Adrenal gland (tissue), 9 donors: ENCODE measurements at regions not wholly inside any gene's neighbourhood (a gene's known extent, or its start where the extent isn't known, plus 50 kb on each side); places are given as distances from the start of the nearest gene placed in this dataset.
A peak's percentile ranks its signal among the peaks of the same experiment; 100 is the strongest.

Source experiments
- DNase-seq, 7 donors: peaks; one replicate each; pipeline ENCODE4 v3.0.0-alpha.2; 2019 to 2020
- H3K27ac ChIP-seq, 5 donors: fragments of 200-600 bp; sonication (generic) in 4 of 5; 1 replicate in 3 of 5; 2 replicates in 2 of 5; pipeline versions ENCODE4 v1.5.1 to v1.8.0; 2016 to 2020; ENCODE audit warnings: mild to moderate bottlenecking in 1 of 5
- H3K27me3 ChIP-seq: fragments of 200-600 bp; 2 replicates; pipeline ENCODE4 v1.8.0; 2021
- H3K36me3 ChIP-seq, 2 donors: fragments of 200-600 bp; replicated peaks in 1 of 2; 1 replicate in 1 of 2; 2 replicates in 1 of 2; pipeline versions ENCODE4 v1.5.1 to v1.8.0; 2018 to 2022
- H3K4me1 ChIP-seq, 2 donors: fragments of 200-600 bp; replicated peaks in 1 of 2; 1 replicate in 1 of 2; 2 replicates in 1 of 2; pipeline versions ENCODE4 v1.5.1 to v1.8.0; 2018 to 2021
- H3K4me3 ChIP-seq, 4 donors: fragments of 200-600 bp; sonication (generic) in 3 of 4; one replicate each; pipeline ENCODE4 v1.5.1; 2016 to 2018
- H3K9me3 ChIP-seq, 3 donors: fragments of 200-600 bp; sonication (generic) in 1 of 3; replicated peaks in 1 of 3; 1 replicate in 2 of 3; 2 replicates in 1 of 3; pipeline versions ENCODE4 v1.5.1 to v1.8.0; 2016 to 2021
- CTCF ChIP-seq, 6 experiments: fragments of 450-650 bp in 4 of 6; fragments of 200-600 bp in 2 of 6; sonication (generic) in 1 of 6; IDR thresholded peaks; 1 replicate in 5 of 6; 2 replicates in 1 of 6; pipeline versions ENCODE4 v1.5.1 to v1.8.0; 2016 to 2021; ENCODE audit warnings: antibody characterized with exemption in 6 of 6, mild to moderate bottlenecking in 2 of 6, moderate library complexity in 1 of 6
- POLR2A ChIP-seq, 2 donors: fragments of 450-650 bp; IDR thresholded peaks; one replicate each; pipeline ENCODE4 v1.6.1; 2017; ENCODE audit warnings: antibody characterized with exemption in 2 of 2, mild to moderate bottlenecking in 2 of 2, moderate library complexity in 1 of 2
- WGBS, 4 donors: extraction: QIAGEN DNeasy Blood & Tissue Kit in 2 of 4; methylation state at CpG; one replicate each; pipeline versions ENCODE4 v1.1.5 to v1.1.7; 2013 to 2017; 5-methylcytosine and 5-hydroxymethylcytosine counted together
- intact Hi-C, 2 donors: fragments of 100-400 bp; cut with DNase I; formaldehyde crosslinking; loops; one replicate each; pipeline versions ENCODE4 v1.14.1 to v1.15.0; 2022 to 2023
- donor health status: healthy with polysubstance abuse.
- donor health status: Bipolar disorder and iron deficiency.
- donor health status: DM: yes; HTN: yes; CAD: no.
- donor health status: DM: no; HTN: no; CAD: no.
- donor health status: DM: no; HTN: no; CAD: no.

GRCh38 chr12:28966046-28966780 lies 182.9 kb upstream of the FAR2 start:
- intact Hi-C loops, result no loop called here
- 50 to 61% (median 51%) methylated on average over 3 of the region's 3 CpGs for WGBS, 4 donors
- Histone ChIP-seq H3K9me3 (no peaks in the 10 kb centered on the region), H3K4me1 (peaks cover 4 to 5% of the 10 kb centered on the region in 2 donors), H3K27me3 (no peaks in the 10 kb centered on the region), H3K27ac (no peak overlapping the region), H3K4me3 (no peak overlapping the region), H3K36me3 (no peaks in the 10 kb centered on the region)
- DNase-seq, result peak in 4 of 7 donors; percentile 13 to 54 (median 15)
- no peak for TF ChIP-seq POLR2A (IDR thresholded peaks at IDR 0.05)
- TF ChIP-seq CTCF (IDR thresholded peaks at IDR 0.05), result no peak

- Histone ChIP-seq H3K27ac (no peak overlapping the region), H3K27me3 (no peaks in the 10 kb centered on the region), H3K36me3 (no peaks in the 10 kb centered on the region), H3K4me3 (no peak overlapping the region), H3K4me1 (no peaks in the 10 kb centered on the region), H3K9me3 (no peaks in the 10 kb centered on the region)
- TF ChIP-seq POLR2A (IDR thresholded peaks at IDR 0.05) (no peak), CTCF (IDR thresholded peaks at IDR 0.05) (no peak)
- 81 to 93% (median 87%) methylated on average over 7 to 8 of the region's 8 CpGs for WGBS, 4 donors
- intact Hi-C loops, result no loop called here
- no peak for DNase-seq
Measured at GRCh38 chr12:28967426-28967825, 181.7 kb upstream of the FAR2 start.

GRCh38 chr12:28973491-28973890 lies 175.6 kb upstream of the FAR2 start:
- no peaks in the 10 kb centered on the region for H3K36me3 ChIP-seq
- no peak for DNase-seq
- TF ChIP-seq CTCF (IDR thresholded peaks at IDR 0.05) (no peak), POLR2A (IDR thresholded peaks at IDR 0.05) (no peak)
- no peaks in the 10 kb centered on the region for H3K9me3 ChIP-seq
- 68 to 82% (median 73%) methylated on average over 2 of the region's 2 CpGs for WGBS, 4 donors
- intact Hi-C loops, result no loop called here
- no peak overlapping the region for H3K27ac ChIP-seq
- no peaks in the 10 kb centered on the region for H3K4me1 ChIP-seq
- no peak overlapping the region for H3K4me3 ChIP-seq
- H3K27me3 ChIP-seq, result no peaks in the 10 kb centered on the region

GRCh38 chr12:28974166-28974565 lies 174.9 kb upstream of the FAR2 start:
- no peaks in the 10 kb centered on the region for H3K27me3 ChIP-seq

More at GRCh38 chr12:28974166-28974565, 174.9 kb upstream of the FAR2 start:
- H3K9me3 ChIP-seq, result no peaks in the 10 kb centered on the region
- TF ChIP-seq CTCF (IDR thresholded peaks at IDR 0.05), result no peak
- no peak for TF ChIP-seq POLR2A (IDR thresholded peaks at IDR 0.05)
- H3K4me3 ChIP-seq, result no peak overlapping the region
- intact Hi-C loops, result no loop called here
- no peaks in the 10 kb centered on the region for H3K36me3 ChIP-seq
- WGBS, 4 donors, result 22 to 44% (median 30%) methylated on average over 1 of the region's 1 CpG
- no peaks in the 10 kb centered on the region for H3K4me1 ChIP-seq
- no peak for DNase-seq
- H3K27ac ChIP-seq, result no peak overlapping the region
